GM21447 (cell line): ENCODE measurements at regions not wholly inside any gene's neighbourhood (a gene's known extent, or its start where the extent isn't known, plus 50 kb on each side); places are given as distances from the start of the nearest gene placed in this dataset.
"Not testable (repeated sequence)": the region's sequence is repeated elsewhere in the genome, so short reads cannot be mapped to it uniquely, and the experiment has no call there.

Experiments
- ATAC-seq: cut with Tn5 transposase; IDR thresholded peaks from one replicate; pipeline ENCODE4 v1.9.1; 2021; ENCODE audit not compliant: unreplicated experiment

GRCh38 chr12:128040971-128041370, 226.0 kb upstream of the TMEM132C start:
- no peak for ATAC-seq

DNA sequence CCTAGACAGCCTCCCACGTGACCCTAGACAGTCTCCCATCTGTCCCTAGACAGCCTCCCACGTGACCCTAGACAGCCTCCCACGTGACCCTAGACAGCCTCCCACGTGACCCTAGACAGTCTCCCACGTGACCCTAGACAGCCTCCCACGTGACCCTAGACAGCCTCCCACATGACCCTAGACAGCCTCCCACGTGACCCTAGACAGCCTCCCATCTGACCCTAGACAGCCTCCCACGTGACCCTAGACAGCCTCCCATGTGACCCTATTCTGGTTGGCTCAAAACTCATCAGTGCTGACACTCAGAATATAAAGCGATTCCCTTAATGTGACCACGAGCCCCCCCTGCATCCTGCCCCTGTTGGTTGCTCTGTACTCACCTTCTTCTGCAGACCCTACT, 224.7 kb upstream of the TMEM132C start:
- not testable (repeated sequence) for ATAC-seq

DNA sequence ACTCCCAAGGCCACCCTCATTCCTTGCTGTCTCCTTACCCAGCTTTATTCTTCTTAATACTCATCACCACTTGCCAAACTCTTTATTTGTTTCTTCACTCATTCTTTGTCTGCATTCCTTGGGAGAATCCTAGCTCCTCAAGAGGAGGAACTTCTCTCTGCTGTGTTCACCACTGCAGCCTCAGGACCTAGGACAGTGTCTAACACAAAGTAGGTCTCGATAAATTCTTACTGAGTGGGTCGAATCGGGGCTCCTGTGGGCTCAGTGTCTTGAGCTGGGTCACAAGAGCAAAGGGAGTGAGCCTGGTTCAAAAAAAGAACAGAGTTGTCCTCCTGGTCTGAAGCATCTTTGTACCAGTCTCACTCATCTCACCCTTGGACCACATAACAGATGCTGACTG, 224.1 kb upstream of the TMEM132C start:
- no peak for ATAC-seq

GRCh38 chr12:128043317-128043716, 223.7 kb upstream of the TMEM132C start:
- no peak for ATAC-seq

DNA sequence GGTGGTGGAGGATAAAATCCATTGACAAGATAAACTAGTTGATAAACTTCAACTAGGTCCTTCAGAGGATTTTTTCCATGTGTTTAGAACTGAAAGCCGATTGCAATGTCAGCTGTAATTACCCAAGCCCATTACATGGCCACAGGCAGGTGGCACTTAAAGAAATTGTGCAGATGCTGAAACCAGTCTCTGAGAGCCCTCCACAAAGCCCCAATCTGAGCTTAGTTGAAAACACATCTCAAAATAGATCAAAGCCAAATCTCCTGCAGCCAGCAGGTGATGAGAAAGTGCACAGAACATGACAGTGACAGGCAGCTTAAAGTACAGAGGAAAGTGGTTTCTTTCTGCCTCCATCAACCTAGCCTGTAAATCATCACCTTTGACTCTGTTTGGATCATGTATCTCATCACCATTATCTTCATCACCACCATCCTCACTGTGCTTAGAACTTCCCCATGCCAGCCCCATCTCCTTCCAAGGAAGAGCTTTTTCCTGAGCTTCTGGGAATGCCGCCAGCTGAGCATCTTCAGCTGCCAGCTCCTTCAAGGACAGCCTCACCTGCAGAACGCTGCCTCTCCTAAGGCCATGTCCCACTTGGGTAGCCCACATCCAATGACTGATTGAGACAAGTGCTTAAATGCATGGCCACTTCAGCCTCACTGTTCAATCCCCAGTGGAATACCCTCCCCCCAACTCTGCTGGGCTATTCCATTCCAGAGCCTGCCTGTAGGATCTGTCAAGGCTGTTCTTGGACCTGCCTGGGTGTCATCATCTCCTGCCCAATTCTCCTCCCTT, 219.5 kb upstream of the TMEM132C start:
- ATAC-seq: no peak

DNA sequence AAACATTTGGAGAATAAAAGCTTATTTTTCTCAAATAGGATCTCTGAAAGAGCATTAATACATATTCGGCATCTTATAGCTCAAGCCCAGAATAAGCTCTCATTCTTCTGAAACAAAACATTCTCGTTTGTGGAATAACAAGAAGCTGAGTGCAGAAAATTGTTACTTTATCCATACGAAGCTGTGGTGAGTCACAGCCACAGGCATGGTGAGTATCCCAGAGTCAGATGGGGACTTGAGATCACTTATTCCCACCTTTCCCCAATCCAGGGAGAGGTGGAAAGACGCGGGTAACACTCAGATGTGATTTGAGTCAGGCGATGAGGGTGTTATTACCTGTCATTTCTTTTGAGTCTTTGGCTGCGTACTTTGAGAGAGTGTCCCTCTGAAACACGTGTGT, 214.6 kb upstream of the TMEM132C start:
- ATAC-seq: no peak

DNA sequence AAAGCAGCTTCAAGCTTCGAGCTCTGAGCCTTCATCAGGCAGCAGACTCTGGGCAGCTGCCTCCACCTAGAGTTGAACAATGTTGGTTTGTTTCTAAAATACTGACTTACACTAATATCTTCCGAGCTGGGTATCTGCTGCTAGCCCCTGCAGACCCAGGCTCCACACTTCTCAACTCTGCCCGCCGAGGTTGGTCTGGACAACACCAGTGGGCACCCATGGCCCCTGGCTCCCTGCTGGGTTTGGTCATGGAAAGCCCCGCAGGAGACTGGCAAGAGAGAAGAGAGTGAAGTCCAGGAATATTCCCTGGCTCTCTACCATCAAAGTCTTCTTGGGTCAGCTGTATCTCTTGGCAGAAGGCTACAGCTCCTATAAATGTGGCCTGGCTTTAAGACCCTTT, 214.2 kb upstream of the TMEM132C start:
- ATAC-seq: no peak

DNA sequence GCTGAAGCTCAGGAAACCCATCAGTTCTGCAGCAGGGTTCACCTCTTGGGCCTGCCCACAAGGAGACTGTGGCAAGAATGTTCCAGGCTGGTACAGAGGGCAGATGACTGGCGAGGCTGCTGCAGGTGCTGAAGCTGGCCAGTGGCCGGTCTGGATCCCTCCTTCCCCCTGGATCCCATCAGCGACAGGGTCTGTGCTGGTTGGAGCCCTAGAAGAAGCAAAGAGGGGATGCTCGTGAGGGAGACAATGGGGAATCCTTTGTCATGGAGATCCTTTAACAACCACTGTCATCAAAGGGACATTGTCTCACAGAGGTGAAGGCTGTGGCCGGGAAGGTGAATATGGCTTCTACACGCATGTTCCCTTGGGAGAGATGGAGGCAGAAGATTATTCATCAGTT, 211.4 kb upstream of the TMEM132C start:
- ATAC-seq: no peak

DNA sequence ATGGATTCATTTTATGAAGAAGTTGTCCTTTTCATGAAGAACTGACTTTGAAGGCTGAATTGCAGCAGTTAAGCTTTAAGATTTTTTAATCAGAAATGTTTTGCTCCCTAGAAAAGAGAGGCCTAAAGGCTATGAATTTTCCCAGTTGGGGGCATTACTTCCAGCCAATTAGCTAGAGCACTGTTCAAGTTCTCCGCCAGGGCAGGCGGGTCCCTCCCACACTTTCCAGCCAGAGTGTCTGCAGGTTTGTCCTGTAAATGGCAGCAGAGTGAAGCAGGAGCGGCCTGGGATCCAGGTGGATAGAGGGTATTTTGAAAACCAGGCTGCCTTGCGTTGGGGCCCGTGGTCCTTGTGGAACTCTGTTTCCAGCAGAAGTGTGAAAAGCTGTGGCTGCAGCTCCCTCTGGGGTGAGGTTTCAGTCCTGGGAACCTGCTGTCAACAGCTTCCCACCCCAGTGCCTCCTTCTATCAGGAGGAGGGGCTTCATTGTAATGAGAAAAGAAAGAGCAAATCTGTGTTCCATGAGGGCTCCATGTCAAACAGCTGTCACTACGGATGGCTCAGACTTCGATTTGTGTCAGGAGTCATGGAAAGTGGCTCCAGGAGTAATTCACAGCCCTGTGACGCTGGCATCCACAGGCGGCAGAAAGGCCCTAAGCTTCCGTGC, 210.7 kb upstream of the TMEM132C start:
- ATAC-seq: no peak

DNA sequence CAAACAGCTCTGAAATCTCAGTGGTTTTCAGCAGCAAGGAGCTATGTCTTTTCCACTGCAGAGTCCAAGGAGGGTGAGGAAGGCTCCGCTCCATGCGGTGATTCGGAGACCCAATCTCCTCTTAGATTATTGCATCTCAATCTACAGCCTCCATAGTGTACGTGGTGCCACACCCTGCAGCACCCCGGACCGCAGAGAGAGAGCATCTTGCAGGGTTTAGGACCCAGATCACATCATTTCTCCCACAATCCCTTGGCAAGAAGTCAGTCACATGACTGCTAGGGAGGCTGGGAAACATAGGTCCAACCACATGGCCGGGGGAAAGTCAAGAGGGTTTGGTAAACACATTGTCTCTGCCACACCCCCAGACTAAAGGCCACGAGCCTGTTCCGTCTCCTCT, 209.4 kb upstream of the TMEM132C start:
- no peak for ATAC-seq

- ATAC-seq: no peak
Measured at GRCh38 chr12:128059621-128060370, 207.2 kb upstream of the TMEM132C start.

DNA sequence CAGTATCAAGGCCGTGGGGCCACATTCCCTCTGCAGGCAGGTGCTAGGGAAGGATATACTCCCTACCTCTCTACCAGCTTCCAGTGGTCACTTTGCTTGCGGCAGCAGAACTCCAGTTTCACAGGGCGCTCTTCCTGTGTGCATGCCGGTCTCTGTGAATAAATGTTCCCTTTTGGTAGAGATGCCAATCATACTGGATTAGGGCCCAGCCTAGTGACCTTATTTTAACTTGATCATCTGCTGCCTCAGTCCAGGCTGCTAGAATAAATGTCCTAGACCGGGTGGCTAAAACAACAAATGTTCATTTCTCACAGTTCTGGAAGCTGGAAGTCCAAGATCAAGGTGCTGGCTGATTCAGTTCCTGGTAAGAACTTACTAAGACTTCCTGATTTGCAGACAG, 198.8 kb upstream of the TMEM132C start:
- ATAC-seq: no peak

GRCh38 chr12:128069359-128069997, 197.5 kb upstream of the TMEM132C start:
- peak; percentile 67 for ATAC-seq

DNA sequence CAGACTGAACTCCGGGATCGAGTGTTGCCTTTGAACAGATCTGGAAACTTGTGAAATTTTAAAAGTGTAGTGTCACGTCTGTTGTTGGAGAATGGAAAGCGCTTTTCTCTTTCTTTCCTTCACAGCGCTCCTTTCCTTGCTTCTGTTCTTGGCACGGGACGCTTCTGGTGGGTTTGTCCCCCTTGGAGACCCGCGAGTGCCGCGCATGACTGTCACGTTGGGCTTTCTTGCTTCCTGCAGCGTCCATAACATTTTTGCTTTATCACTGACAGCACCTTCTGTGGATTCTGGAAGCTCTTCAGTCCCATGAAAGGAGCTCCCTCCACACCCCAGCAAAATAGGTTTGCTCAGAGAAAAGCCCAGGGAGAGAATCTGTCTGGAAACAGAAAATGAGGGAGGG, 193.0 kb upstream of the TMEM132C start:
- ATAC-seq: no peak

GRCh38 chr12:128075332-128075731, 191.6 kb upstream of the TMEM132C start:
- ATAC-seq: no peak

DNA sequence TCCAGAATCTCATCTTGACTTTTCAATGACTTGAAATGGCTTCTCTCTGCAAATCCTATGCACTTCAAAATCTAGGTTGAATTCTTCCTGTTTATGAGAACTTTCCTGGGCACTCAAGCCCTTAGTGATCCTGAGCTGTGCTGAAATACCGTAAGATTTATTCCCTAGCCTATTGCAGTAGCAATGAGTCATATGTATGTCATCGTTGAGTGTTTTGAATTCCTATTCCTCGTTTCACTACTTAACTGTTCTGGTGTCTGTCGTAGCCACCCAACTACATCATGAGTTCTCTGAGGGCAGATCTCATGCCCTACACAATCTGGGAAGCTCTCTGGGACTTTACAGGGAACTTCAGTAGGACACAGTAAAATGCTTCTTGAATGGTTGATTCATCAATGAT, 190.8 kb upstream of the TMEM132C start:
- ATAC-seq: no peak

GRCh38 chr12:128077211-128077916, 189.6 kb upstream of the TMEM132C start:
- no peak for ATAC-seq

DNA sequence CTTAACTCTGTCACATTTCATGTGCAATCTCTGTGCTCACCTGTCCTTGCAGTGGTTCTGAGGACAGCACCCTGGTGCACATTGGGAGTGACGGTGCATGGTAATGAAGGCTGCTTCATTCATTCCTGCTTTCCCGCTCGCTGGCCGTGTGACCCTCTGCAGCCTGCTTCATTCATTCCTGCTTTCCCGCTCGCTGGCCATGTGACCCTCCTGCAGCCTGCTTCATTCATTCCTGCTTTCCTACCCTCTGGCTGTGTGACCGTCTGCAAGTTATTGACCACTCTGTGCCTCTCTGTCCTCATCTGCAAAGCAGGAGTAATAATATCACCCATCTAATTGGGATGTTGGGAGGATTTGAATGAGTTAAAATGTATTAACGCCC, 189.1 kb upstream of the TMEM132C start:
- no peak for ATAC-seq

GRCh38 chr12:128078301-128078971, 188.5 kb upstream of the TMEM132C start:
- no peak for ATAC-seq

GRCh38 chr12:128079446-128079845, 187.5 kb upstream of the TMEM132C start:
- ATAC-seq: no peak
